SU-DHL-6 (cell line): ENCODE measurements at regions not wholly inside any gene's neighbourhood (a gene's known extent, or its start where the extent isn't known, plus 50 kb on each side); places are given as distances from the start of the nearest gene placed in this dataset.

ENCODE experiments used
- CTCF ChIP-seq: fragments of 200-600 bp; sonication (generic); IDR thresholded peaks from one replicate; pipeline ENCODE4 v1.5.1; 2017; ENCODE audit warnings: antibody characterized with exemption, mild to moderate bottlenecking, low read length, moderate library complexity; ENCODE audit not compliant: insufficient read depth, poor library complexity, severe bottlenecking
- EZH2phosphoT487 ChIP-seq: fragments of 200-600 bp; sonication (generic), shearing (Covaris generic); conservative IDR thresholded peaks from 2 replicates; pipeline ENCODE4 v1.6.1; 2018; ENCODE audit warnings: mild to moderate bottlenecking, antibody characterized with exemption, low read length, moderate library complexity, mixed read lengths

GRCh38 chr6:27791182-27791943, 120.8 kb downstream of the OR2B2 start:
- no peak for TF ChIP-seq CTCF
- TF ChIP-seq EZH2phosphoT487: no peak
